ENCODE measurements at regions not wholly inside any gene's neighbourhood (a gene's known extent, or its start where the extent isn't known, plus 50 kb on each side); places are given as distances from the start of the nearest gene placed in this dataset.

DNA sequence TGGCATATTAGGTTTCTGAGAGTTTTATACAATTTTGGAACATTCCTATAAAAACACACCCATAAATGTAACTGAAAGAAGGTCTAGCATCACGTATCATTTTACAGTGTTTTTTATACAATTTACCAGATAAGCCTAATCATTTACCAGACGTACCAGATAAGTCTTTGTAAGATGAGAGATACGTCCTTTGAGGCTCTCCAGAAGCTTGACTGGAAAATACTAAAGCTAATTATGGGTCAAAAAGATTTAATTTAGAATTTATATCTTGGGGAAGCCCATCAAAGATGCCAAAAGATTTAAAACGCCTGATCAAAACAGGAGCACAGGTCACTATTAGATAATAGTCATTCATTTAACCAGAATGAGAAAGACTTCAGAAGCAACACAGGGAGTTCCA, 55.0 kb downstream of the RGS12 start:
- TF ChIP-seq, protein P1, sequence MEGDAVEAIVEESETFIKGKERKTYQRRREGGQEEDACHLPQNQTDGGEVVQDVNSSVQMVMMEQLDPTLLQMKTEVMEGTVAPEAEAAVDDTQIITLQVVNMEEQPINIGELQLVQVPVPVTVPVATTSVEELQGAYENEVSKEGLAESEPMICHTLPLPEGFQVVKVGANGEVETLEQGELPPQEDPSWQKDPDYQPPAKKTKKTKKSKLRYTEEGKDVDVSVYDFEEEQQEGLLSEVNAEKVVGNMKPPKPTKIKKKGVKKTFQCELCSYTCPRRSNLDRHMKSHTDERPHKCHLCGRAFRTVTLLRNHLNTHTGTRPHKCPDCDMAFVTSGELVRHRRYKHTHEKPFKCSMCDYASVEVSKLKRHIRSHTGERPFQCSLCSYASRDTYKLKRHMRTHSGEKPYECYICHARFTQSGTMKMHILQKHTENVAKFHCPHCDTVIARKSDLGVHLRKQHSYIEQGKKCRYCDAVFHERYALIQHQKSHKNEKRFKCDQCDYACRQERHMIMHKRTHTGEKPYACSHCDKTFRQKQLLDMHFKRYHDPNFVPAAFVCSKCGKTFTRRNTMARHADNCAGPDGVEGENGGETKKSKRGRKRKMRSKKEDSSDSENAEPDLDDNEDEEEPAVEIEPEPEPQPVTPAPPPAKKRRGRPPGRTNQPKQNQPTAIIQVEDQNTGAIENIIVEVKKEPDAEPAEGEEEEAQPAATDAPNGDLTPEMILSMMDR (IDR thresholded peaks at IDR 0.05) = no peak
- TF ChIP-seq EP300 (IDR thresholded peaks at IDR 0.05) = no peak
- TF ChIP-seq POLR2AphosphoS5 (IDR thresholded peaks at IDR 0.05) = no peak
